ENCODE measurements at regions not wholly inside any gene's neighbourhood (a gene's known extent, or its start where the extent isn't known, plus 50 kb on each side); places are given as distances from the start of the nearest gene placed in this dataset.

DNA sequence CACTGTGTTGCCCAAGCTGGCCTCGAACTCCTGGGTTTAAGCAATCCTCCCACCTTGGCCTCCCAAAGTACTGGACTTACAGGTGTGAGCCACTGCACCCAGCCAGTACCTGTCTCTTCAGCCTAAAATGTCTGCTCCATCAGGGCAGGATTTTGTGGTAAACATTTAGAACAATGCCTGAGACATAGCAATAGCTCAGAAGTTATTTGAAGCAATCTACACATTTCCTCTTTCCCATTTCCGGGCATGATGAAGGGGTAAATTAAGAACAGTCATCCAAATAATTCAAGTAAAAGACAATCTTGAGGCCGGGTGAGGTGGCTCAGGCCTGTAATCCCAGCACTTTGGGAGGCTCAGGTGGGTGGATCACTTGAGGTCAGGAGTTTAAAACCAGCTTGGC, 69.0 kb upstream of the ZNF217 start:
- no peak overlapping the region for H3K4me3 Mint-ChIP-seq

GRCh38 chr20:53660947-53661381, 67.3 kb upstream of the ZNF217 start:
- Mint-ChIP-seq H3K27me3 (no peaks in the 10 kb centered on the region), H3K4me1 (ENCODE audit: unreplicated experiment) (peaks cover 45% of the 10 kb centered on the region), H3K36me3 (no peaks in the 10 kb centered on the region), H3K9me3 (no peaks in the 10 kb centered on the region), H3K4me3 (no peak overlapping the region), H3K27ac (no peak overlapping the region)
- TF ChIP-seq, protein P1, sequence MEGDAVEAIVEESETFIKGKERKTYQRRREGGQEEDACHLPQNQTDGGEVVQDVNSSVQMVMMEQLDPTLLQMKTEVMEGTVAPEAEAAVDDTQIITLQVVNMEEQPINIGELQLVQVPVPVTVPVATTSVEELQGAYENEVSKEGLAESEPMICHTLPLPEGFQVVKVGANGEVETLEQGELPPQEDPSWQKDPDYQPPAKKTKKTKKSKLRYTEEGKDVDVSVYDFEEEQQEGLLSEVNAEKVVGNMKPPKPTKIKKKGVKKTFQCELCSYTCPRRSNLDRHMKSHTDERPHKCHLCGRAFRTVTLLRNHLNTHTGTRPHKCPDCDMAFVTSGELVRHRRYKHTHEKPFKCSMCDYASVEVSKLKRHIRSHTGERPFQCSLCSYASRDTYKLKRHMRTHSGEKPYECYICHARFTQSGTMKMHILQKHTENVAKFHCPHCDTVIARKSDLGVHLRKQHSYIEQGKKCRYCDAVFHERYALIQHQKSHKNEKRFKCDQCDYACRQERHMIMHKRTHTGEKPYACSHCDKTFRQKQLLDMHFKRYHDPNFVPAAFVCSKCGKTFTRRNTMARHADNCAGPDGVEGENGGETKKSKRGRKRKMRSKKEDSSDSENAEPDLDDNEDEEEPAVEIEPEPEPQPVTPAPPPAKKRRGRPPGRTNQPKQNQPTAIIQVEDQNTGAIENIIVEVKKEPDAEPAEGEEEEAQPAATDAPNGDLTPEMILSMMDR (conservative IDR thresholded peaks at IDR 0.05): no peak
- no peak for DNase-seq (ENCODE audit: extremely low spot score, unreplicated experiment)

More for the DNA sequence above, 69.0 kb upstream of the ZNF217 start:
- Mint-ChIP-seq H3K27me3 (no peaks in the 10 kb centered on the region), H3K36me3 (no peaks in the 10 kb centered on the region), H3K27ac (no peak overlapping the region), H3K4me1 (ENCODE audit: unreplicated experiment) (peaks cover 29% of the 10 kb centered on the region), H3K9me3 (no peaks in the 10 kb centered on the region)
- no peak for DNase-seq (ENCODE audit: extremely low spot score, unreplicated experiment)
- TF ChIP-seq, protein P1 (conservative IDR thresholded peaks at IDR 0.05): no peak

DNA sequence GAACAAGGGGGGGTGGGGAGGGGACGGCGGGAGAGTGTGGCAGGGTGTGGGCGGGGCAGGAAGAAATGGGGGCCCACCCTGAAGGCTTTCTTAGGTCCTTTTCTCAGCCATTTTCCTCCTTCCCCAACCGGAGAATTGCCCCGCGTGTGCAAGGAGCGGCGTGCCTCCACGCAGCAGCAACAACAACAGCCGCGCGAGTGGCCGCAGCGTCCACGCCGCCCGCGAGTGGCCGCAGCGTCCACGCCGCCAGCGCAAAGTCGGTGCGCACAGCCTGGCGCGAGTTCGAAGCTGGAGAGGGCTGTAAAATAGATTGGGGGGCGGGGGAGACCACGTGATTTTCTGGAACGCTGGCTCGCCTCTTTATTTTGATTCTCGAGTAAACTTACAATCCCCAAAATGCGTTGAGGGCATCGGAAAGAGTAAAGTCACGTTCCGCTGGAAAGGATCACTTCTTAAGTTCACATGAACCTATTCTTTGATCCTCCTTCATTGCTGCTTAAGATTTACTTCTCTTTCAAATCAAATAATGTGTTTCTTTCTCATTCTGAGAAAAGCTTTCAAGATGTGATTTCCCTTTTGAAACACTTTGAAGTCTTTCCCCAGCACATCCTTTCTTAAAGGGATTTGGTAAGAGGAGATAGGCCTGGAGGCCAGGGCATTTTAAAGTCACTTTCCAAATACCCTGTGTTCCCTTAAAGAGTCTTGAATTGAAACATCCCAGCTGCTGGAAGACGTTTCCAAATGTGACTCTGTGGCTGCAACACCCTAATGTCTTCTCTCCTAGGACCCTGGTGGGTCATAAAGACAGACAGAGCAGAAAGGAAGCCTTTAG, 66.7 kb upstream of the ZNF217 start:
- TF ChIP-seq, protein P1 (conservative IDR thresholded peaks at IDR 0.05): no peak
- no peak overlapping the region for H3K27ac Mint-ChIP-seq
- H3K27me3 Mint-ChIP-seq: no peaks in the 10 kb centered on the region
- peak overlapping the region; percentile 31 for H3K4me3 Mint-ChIP-seq
- DNase-seq (ENCODE audit: extremely low spot score, unreplicated experiment): no peak
- H3K36me3 Mint-ChIP-seq: no peaks in the 10 kb centered on the region
- peaks cover 50% of the 10 kb centered on the region for H3K4me1 Mint-ChIP-seq (ENCODE audit: unreplicated experiment)
- no peaks in the 10 kb centered on the region for H3K9me3 Mint-ChIP-seq

GRCh38 chr20:53658973-53659372, 65.3 kb upstream of the ZNF217 start:
- no peaks in the 10 kb centered on the region for H3K27me3 Mint-ChIP-seq
- H3K36me3 Mint-ChIP-seq: no peaks in the 10 kb centered on the region
- TF ChIP-seq, protein P1 (conservative IDR thresholded peaks at IDR 0.05): no peak
- peaks cover 47% of the 10 kb centered on the region for H3K4me1 Mint-ChIP-seq (ENCODE audit: unreplicated experiment)
- DNase-seq (ENCODE audit: extremely low spot score, unreplicated experiment): no peak
- H3K9me3 Mint-ChIP-seq: no peaks in the 10 kb centered on the region
- no peak overlapping the region for H3K27ac Mint-ChIP-seq
- no peak overlapping the region for H3K4me3 Mint-ChIP-seq

DNA sequence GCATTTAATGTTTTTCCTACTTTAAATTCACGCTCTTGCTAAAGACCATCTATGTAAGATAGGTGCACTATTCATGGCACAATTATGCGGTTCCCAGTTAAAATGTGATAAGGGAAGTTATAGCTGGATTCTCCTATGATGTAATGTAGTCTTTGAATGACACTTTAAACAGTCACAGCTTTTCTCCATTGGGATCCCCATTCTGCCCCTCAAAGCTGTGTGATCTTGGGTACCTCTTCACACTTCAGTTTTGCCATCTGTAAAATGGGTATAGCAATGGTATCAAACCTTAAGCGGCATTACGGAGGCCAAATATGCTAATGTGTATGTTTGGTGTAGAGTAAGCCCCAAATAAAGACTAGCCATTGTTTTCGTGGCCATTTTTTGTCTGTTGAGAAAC, 64.7 kb upstream of the ZNF217 start:
- DNase-seq (ENCODE audit: extremely low spot score, unreplicated experiment): no peak
- Mint-ChIP-seq H3K27me3 (no peaks in the 10 kb centered on the region), H3K4me3 (no peak overlapping the region), H3K36me3 (no peaks in the 10 kb centered on the region), H3K27ac (no peak overlapping the region), H3K4me1 (ENCODE audit: unreplicated experiment) (peaks cover 48% of the 10 kb centered on the region), H3K9me3 (no peaks in the 10 kb centered on the region)
- TF ChIP-seq, protein P1 (conservative IDR thresholded peaks at IDR 0.05): no peak
